Myocyte (in vitro differentiated cells): ENCODE measurements at regions not wholly inside any gene's neighbourhood (a gene's known extent, or its start where the extent isn't known, plus 50 kb on each side); places are given as distances from the start of the nearest gene placed in this dataset.
A peak's percentile ranks its signal among the peaks of the same experiment; 100 is the strongest.

Experiments
- DNase-seq: peaks from one replicate; pipeline ENCODE4 v3.0.0-alpha.2; 2012; ENCODE audit warnings: low read depth

GRCh38 chrX:66328950-66329596 is 165.0 kb downstream of the HEPH start:
- no peak for DNase-seq

- DNase-seq = no peak
Measured at GRCh38 chrX:66360894-66361293, 196.8 kb downstream of the HEPH start.

GRCh38 chrX:66384722-66385121 is 220.7 kb downstream of the HEPH start:
- no peak for DNase-seq

GRCh38 chrX:66399273-66399672 is 235.2 kb downstream of the HEPH start:
- peak; percentile 8 for DNase-seq

GRCh38 chrX:66402165-66402564 is 236.7 kb downstream of the EDA2R start:
- no peak for DNase-seq

- DNase-seq = peak; percentile 2
Measured at GRCh38 chrX:66408507-66408906, 230.4 kb downstream of the EDA2R start.

GRCh38 chrX:66410806-66411205 is 228.1 kb downstream of the EDA2R start:
- DNase-seq = no peak
